NCI-H2196 treated with DMSO at 0.1 percent for 48 hours (cell line): ENCODE measurements at regions not wholly inside any gene's neighbourhood (a gene's known extent, or its start where the extent isn't known, plus 50 kb on each side); places are given as distances from the start of the nearest gene placed in this dataset.
"Not testable (repeated sequence)": the region's sequence is repeated elsewhere in the genome, so short reads cannot be mapped to it uniquely, and the experiment has no call there.

ENCODE experiments used
- DNase-seq: peaks from one replicate; lab custom pipeline; 2025; ENCODE audit not compliant: unreplicated experiment; lab: John Stamatoyannopoulos, UW

DNA sequence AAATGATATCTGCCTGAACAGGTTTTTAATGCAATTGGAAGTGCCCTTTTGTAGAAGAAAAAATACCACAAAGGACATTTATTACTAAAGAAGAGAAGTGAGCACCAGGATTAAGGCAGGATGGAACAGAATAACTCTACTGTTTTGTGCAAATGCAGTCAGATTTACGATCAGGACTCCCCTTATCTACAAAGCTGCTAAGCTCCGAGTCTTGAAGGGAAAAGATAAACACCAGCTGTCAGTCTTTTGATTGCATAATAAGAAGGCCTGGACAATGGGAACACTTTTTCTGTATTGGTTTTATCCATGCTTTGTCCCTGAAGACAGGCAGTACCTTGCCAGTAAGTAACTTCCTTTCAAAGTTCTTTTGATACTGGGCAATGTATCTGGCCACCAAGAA lies 797.9 kb upstream of the SLC35B3 start:
- no peak for DNase-seq

GRCh38 chr6:9225441-9225871 lies 790.1 kb upstream of the SLC35B3 start:
- no peak for DNase-seq

- DNase-seq: no peak
Observed at GRCh38 chr6:9224539-9224938, 789.2 kb upstream of the SLC35B3 start.

DNA sequence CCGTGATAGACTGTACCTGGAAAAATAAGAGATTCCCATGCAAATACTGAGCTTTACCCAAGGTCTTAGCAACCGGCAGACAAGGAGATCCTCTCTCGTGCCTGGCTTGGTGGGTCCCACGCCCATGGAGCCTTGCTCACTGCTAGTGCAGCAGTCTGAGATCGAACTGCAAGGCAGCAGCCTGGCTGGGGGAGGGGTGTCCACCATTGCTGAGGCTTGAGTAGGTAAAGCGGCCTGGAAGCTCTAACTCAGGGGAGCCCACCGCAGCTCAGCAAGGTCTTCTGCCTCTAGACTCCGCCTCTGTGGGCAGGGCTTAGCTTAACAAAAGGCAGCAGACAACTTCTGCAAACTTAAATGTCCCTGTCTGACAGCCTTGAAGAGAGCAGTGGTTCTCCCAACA lies 778.4 kb upstream of the SLC35B3 start:
- not testable (repeated sequence) for DNase-seq

- no peak for DNase-seq
Observed at GRCh38 chr6:9208966-9209365, 773.6 kb upstream of the SLC35B3 start.

- no peak for DNase-seq
Observed at GRCh38 chr6:9205645-9206044, 770.3 kb upstream of the SLC35B3 start.

DNA sequence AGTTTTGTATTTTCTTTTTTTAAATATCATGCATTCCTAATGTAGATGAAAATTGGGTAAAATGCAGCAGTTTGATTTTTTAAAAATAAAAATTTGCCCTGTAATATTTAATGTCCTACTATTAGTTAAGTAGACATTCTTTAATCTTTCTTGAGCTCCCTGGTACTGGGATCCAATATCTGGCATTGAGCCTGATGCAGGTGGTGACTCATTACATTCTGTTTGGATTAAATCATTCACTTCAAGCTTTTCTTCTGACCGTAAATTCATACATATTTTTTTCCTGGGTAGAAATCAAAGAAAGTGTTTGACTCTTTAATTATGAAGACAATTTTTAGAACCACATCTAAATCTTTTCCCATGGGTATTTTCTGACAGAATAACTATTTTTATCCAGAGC lies 768.8 kb upstream of the SLC35B3 start:
- peak; percentile 5 for DNase-seq

GRCh38 chr6:9200712-9201111 lies 765.4 kb upstream of the SLC35B3 start:
- DNase-seq: no peak

DNA sequence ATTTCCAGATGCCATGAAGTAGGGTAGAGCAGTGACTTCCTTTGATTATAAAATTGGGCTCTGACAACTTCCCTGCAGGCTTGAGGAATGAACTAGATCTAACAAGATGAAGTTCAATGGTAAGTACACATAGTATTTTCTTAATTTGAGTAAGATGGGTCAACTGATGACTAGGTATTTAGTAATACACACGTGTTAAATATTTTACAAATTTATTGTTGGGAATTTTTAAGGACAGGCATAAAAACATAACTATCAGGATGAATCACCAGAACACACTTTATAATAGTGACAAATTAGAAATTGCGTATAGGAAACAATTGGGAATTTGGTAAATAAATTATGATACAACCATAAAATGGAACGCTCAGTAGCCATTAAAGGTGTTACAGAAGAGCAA lies 762.4 kb upstream of the SLC35B3 start:
- DNase-seq: no peak

- DNase-seq: no peak
Observed at GRCh38 chr6:9195322-9195721, 760.0 kb upstream of the SLC35B3 start.

DNA sequence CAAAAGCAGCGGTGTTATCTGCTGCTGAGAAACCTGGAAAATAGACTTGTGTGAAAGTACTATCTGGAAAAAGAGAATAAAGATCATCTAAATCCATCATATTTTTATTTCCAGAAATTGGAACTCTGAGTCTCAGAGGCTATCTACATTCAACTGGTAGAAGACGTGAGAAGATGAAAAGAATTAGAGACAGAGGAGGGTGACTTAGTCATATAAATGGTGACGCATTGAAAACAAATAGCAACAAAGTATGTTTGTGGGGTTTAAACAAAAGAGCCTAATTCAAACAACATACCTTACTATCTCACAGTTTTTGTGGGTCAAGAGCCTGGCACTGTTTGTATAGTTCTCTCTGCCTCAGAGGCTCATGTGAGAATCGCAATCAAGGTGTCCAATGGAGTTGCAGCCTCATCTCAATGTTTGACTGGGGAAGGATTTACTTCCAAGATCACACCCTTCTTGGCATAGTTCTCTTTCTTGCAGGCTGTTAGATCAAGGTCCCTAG lies 757.1 kb upstream of the SLC35B3 start:
- DNase-seq: no peak

GRCh38 chr6:9186148-9186547 lies 750.8 kb upstream of the SLC35B3 start:
- DNase-seq: no peak

- no peak for DNase-seq
Observed at GRCh38 chr6:9178071-9178470, 742.7 kb upstream of the SLC35B3 start.

DNA sequence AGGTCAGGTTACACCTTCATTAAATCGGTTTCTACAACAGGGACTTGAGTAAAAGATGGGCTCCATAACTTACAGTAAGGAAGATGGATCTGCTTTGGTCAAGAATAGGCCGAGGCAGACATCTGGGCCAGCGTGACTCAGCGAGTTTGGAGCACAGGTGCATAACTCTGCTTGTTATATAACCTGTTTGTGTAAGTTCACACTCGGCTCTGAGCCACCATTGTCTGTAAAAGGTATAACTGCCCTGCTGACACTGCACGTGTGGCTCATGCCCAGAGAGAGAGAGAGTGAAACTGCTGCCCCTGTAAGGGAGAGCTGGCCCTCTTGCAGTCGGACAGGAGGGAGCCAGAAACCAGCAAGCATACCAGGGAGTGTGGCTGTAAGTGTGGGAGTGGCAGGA lies 737.9 kb upstream of the SLC35B3 start:
- DNase-seq: no peak

GRCh38 chr6:9172096-9172495 lies 736.8 kb upstream of the SLC35B3 start:
- DNase-seq: no peak

- no peak for DNase-seq
Observed at GRCh38 chr6:9168669-9169068, 733.3 kb upstream of the SLC35B3 start.

GRCh38 chr6:9161731-9162130 lies 726.4 kb upstream of the SLC35B3 start:
- DNase-seq: no peak

GRCh38 chr6:9159051-9159450 lies 723.7 kb upstream of the SLC35B3 start:
- DNase-seq: no peak

- no peak for DNase-seq
Observed at GRCh38 chr6:9155836-9156235, 720.5 kb upstream of the SLC35B3 start.

DNA sequence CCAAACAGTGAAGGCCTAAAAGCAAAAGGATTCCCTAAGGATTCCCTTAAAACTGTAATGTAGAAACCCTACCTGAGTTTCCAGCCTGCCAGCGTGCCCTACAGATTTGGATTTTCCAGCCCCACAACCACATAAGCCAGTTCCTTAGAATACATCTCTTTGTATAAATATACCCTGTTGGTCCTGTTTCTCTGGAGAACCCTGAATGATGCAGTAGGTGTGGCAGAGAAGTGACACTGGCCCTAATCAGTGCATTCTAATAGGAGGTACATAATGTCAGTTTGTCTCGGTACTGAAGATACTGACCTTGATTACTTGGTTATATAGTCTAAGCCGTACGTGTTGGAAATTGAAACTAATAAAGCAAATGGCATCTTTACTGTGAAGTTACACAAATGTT lies 707.8 kb upstream of the SLC35B3 start:
- DNase-seq: no peak

DNA sequence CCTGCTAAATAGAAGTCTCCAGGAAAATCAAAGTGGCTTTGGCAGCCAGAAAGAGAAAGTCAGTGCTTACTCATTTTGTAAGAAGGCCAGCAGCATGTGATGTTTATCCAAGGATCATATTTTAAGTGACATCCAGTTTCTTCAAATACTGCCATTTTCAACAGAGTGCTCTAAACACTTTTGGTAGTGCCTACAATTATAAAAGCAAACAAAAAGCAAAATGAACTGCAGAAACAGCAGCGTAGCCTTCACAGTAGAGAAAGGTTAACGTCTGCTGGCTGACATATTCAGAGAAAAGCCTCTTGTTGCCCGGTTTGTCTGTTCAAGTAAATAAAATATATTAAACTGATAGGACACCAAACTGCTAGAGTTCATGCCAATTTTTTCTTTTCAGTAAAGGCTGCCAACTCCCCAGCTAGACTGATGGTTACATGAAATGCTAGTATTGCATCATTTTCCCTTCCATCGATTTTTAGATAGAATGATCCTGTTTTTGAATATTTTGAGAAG lies 705.7 kb upstream of the SLC35B3 start:
- peak; percentile 94 for DNase-seq

GRCh38 chr6:9140172-9140571 lies 704.8 kb upstream of the SLC35B3 start:
- DNase-seq: peak; percentile 91

GRCh38 chr6:9139746-9140145 lies 704.4 kb upstream of the SLC35B3 start:
- no peak for DNase-seq

- no peak for DNase-seq
Observed at GRCh38 chr6:9138936-9139335, 703.6 kb upstream of the SLC35B3 start.
